ENCODE measurements at regions not wholly inside any gene's neighbourhood (a gene's known extent, or its start where the extent isn't known, plus 50 kb on each side); places are given as distances from the start of the nearest gene placed in this dataset.

DNA sequence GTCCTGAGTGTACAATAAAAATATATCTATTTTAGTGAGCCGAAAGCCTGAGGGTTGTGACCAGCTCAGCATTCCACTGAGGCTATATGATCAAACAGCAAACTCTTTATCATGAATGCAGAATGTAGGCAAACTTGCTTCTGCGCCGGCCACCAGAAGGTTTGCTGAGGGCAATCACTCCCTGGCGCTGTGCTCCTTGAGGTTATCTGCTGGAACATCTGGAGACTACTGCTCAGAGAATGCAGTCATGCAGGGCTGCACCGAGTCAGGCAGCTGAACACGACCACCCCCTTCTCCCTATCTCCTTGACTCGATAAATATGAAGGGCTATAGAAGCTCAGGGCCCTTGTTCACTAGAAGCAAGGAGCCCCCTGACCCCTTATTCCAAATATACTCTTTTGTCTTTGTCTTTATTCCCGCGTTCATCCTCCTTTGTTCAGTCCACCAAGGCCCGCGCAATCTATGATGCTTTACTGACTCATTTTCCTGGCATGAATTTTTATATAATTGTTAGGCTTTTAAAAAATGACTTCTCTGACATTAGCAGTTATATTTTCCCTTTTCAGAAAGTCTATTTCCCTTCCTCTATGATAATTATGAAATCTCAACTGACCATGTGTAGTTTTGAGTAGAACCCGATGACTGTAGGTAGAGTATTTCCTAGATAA lies 1089.3 kb downstream of the SLC16A7 start:
- H3K9me3 ChIP-seq = no peaks in the 10 kb centered on the region
- H3K27ac ChIP-seq = no peak overlapping the region
- H3K27me3 ChIP-seq = no peaks in the 10 kb centered on the region
- H3K4me3 ChIP-seq (ENCODE audit: low read depth in 1 of 2, low read length in 1 of 2) = no peak overlapping the region
- TF ChIP-seq, protein P1, sequence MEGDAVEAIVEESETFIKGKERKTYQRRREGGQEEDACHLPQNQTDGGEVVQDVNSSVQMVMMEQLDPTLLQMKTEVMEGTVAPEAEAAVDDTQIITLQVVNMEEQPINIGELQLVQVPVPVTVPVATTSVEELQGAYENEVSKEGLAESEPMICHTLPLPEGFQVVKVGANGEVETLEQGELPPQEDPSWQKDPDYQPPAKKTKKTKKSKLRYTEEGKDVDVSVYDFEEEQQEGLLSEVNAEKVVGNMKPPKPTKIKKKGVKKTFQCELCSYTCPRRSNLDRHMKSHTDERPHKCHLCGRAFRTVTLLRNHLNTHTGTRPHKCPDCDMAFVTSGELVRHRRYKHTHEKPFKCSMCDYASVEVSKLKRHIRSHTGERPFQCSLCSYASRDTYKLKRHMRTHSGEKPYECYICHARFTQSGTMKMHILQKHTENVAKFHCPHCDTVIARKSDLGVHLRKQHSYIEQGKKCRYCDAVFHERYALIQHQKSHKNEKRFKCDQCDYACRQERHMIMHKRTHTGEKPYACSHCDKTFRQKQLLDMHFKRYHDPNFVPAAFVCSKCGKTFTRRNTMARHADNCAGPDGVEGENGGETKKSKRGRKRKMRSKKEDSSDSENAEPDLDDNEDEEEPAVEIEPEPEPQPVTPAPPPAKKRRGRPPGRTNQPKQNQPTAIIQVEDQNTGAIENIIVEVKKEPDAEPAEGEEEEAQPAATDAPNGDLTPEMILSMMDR (IDR thresholded peaks at IDR 0.05) = no peak
- no peaks in the 10 kb centered on the region for H3K36me3 ChIP-seq
- no peaks in the 10 kb centered on the region for H3K4me1 ChIP-seq (ENCODE audit: control insufficient read depth in 1 of 2, insufficient read depth in 1 of 2, low read depth in 1 of 2, low read length in 1 of 2)

DNA sequence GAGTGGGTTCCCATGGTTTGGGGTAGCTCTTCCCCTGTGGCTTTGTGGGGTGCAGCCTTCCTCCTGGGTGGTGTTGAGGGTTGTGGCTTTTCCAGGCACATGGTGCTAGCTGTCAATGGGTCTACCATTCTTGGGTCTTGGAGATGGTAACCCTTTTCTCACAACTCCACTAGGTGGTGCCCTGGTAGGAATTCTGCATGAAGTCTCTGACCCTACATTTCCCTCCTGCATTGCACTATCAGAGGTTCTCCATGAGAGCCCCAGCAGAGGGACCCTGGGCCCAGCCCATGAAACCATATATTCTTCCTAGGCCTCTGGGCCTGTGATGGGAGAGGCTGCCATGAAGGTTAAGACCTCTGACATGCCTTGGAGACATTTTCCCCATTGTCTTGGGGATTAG lies 1093.3 kb downstream of the SLC16A7 start:
- H3K27ac ChIP-seq = no peak overlapping the region
- TF ChIP-seq, protein P1 (IDR thresholded peaks at IDR 0.05) = no peak
- no peaks in the 10 kb centered on the region for H3K4me1 ChIP-seq (ENCODE audit: control insufficient read depth in 1 of 2, insufficient read depth in 1 of 2, low read depth in 1 of 2, low read length in 1 of 2)
- H3K36me3 ChIP-seq = no peaks in the 10 kb centered on the region
- no peak overlapping the region for H3K4me3 ChIP-seq (ENCODE audit: low read depth in 1 of 2, low read length in 1 of 2)
- no peaks in the 10 kb centered on the region for H3K9me3 ChIP-seq
- no peaks in the 10 kb centered on the region for H3K27me3 ChIP-seq

DNA sequence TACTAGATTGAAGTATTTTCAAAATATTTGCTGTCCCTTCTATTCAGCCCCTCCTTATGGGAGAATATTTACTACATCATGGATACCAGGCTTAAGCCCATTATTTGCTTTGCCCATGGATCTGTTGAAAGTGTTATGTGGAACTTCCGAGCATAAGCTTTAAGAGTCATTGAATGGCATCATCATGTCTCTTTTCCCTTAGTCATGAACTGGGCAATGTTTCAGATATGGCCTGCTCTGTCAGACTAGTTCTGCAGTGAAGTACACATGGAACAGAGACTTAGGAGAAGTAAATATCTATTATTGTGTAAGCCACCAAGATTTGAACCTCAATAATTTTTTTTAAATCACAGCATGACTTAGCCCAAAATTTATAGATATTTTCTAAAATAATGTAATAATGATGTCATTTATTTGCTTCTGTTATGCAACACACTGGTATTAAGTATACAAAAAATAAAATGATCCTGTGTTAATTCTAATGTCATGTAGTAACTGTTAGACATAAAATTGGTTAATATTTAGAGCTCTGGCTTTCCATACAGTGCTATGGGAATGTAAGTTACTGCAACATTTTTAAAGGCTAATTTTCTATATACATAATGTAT lies 1097.3 kb downstream of the SLC16A7 start:
- Histone ChIP-seq H3K27ac (no peak overlapping the region), H3K36me3 (no peaks in the 10 kb centered on the region), H3K4me1 (ENCODE audit: control insufficient read depth in 1 of 2, insufficient read depth in 1 of 2, low read depth in 1 of 2, low read length in 1 of 2) (no peaks in the 10 kb centered on the region), H3K27me3 (no peaks in the 10 kb centered on the region), H3K4me3 (ENCODE audit: low read depth in 1 of 2, low read length in 1 of 2) (no peak overlapping the region), H3K9me3 (no peaks in the 10 kb centered on the region)
- TF ChIP-seq, protein P1 (IDR thresholded peaks at IDR 0.05) = no peak

DNA sequence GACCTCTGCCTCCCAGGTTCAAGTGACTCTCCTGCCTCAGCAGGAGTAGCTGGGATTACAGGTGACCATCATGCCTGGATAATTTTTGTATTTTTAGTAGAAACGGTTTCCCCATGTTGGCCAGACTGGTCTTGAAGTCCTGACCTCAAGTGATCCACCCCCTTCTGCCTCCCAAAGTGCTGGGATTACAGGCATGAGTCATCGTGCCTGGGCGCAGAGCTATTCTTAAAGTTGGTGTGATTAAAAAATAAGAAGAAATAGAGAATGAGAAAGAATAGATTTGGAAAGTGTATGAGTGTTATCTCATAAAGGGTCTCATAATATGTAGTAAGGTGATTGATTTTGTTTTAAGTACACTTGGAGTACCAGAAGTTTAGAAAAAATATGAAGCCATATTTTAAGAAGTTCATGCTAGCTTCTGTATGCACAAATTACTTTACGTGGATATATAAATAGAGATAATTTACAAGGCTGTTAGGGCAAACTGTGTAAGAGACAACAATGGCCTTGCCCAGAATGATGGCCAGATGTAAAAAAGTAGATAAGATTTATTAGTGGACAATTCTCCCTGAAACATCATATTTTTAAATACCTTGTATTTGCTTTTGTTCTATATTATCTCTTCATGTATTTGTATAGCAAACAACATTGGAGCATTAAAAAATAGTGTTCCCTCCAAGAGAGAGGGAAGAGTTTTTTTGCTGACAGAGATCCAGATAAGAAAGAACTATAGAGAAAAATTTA lies 1108.5 kb downstream of the SLC16A7 start:
- no peaks in the 10 kb centered on the region for H3K4me1 ChIP-seq (ENCODE audit: control insufficient read depth in 1 of 2, insufficient read depth in 1 of 2, low read depth in 1 of 2, low read length in 1 of 2)
- no peaks in the 10 kb centered on the region for H3K36me3 ChIP-seq
- no peak overlapping the region for H3K4me3 ChIP-seq (ENCODE audit: low read depth in 1 of 2, low read length in 1 of 2)
- no peaks in the 10 kb centered on the region for H3K9me3 ChIP-seq
- H3K27ac ChIP-seq = no peak overlapping the region
- TF ChIP-seq, protein P1 (IDR thresholded peaks at IDR 0.05) = no peak
- H3K27me3 ChIP-seq = no peaks in the 10 kb centered on the region

DNA sequence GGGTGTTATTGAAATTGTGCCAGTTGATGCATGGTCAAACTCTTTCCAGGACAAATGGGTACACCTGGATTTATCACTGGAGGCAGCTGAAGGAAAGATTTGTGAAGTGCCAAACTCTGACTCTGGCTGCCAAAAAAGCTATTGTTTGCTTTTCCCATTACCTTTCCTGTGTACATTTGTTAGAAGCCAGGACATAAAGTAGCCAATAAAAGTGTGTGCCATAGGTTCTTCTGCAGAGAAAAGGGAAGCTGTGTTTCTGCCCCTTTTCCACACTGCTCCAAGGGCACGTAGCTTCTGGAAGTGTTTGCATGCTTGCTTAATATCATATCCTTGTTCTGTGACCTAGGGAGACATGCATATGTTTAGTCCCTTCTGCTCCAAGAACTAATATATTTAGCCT lies 1114.4 kb downstream of the SLC16A7 start:
- no peaks in the 10 kb centered on the region for H3K36me3 ChIP-seq
- no peaks in the 10 kb centered on the region for H3K4me1 ChIP-seq (ENCODE audit: control insufficient read depth in 1 of 2, insufficient read depth in 1 of 2, low read depth in 1 of 2, low read length in 1 of 2)
- H3K4me3 ChIP-seq (ENCODE audit: low read depth in 1 of 2, low read length in 1 of 2) = no peak overlapping the region
- H3K27ac ChIP-seq = no peak overlapping the region
- H3K9me3 ChIP-seq = no peaks in the 10 kb centered on the region
- no peaks in the 10 kb centered on the region for H3K27me3 ChIP-seq
- TF ChIP-seq, protein P1 (IDR thresholded peaks at IDR 0.05) = no peak

All from neutrophil (primary cell).